HG03378 (cell line): ENCODE measurements at regions not wholly inside any gene's neighbourhood (a gene's known extent, or its start where the extent isn't known, plus 50 kb on each side); places are given as distances from the start of the nearest gene placed in this dataset.
"Not testable (repeated sequence)": the region's sequence is repeated elsewhere in the genome, so short reads cannot be mapped to it uniquely, and the experiment has no call there.

ENCODE experiments used
- ATAC-seq: cut with Tn5 transposase; IDR thresholded peaks from one replicate; pipeline ENCODE4 v1.9.1; 2021; ENCODE audit warnings: mild to moderate bottlenecking, moderate library complexity; ENCODE audit not compliant: unreplicated experiment

DNA sequence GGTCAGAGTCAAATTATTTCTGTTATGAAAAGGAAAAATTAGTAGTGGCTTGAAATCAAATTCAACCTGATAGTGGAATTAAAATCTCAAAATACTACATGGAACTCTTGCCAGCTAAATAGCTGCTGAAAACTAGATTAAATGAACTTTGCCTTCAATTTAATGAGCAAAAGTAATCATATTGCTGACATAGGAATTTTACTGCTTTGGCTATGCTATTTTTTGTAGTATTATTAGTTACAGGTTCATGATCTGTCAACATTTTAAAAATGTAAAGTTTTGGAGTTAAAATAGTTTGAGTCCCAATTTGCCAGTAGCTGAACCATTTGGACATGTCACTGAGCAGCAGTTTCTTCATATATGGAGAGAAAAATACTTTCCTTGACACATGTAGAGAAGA, 81.4 kb downstream of the RERGL start:
- ATAC-seq: no peak

DNA sequence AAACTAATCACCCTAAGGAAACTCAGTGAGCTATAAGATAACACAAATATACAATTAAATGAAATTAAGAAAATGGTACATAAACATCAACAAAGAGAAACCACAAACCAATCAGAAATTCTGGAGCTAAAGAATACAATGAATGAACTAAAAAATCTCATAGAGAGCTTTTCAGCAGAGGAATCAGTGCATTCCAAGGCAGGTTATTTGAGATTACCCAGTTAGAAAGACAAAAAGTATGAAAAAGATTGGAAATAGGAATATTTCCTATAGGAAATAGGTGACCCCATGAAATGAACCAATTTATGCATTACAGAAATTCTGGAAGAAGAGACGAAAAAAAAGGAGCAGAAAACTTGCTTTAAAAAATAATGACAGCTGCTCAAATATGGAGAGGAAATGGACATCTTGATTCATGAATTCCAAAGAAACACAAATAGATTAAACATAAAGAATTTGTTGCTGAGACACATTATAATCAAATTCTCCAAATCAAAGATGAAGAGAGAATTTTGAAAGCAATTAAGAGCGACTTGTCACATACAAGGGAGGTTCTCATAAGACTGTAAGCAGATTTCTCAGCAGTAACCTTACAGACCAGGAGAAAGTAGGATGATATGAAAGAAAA, 90.7 kb downstream of the RERGL start:
- ATAC-seq: no peak

DNA sequence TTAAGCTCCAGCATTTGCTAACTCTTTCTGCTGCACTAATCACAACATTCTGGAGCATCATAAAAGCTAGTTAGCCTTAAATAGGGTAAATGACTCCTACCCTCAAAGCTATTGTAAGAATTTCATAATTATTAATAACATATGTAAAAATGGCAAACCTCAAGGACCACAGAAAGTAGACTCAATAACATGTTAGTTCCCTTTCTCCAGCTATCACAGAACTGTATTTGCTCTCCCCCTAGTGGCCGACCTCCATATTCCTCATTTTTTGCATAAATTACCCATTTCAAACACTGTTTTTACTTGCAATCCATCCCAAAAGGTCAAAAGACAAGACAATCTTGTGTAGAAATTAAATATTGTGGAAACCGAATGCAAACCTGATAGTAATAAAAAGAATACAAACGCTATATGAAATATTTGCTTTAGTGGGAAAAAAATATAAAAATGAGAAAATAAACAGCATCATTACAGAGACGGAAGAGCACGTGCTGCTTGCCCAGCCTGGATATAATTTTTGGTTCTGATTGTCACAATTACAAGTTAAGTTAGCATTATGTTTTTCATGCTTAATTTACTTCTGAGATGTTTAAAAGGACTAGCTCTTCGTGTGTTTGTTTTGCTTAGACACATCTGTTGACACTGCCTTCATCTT, 97.9 kb downstream of the RERGL start:
- ATAC-seq: peak; percentile 92

DNA sequence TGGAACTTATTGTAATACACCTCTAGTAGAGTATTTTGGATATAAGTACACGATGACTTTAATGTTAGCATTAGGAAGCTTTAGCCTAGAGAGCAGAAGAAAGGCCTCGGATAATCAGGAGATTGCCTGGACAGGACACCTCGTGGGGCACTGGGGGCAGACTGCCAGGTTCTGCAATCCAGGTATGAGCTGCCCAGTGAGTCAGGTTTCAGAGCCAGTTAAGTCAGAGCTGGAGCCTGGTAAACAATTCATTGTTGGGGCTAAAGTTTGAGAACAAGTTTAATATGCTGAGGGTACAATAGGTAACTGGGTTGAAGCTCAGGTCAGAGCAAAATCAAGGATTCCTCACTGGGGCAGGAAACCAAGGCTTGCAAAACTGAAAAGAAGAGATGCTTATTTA, 107.4 kb downstream of the RERGL start:
- ATAC-seq: no peak

DNA sequence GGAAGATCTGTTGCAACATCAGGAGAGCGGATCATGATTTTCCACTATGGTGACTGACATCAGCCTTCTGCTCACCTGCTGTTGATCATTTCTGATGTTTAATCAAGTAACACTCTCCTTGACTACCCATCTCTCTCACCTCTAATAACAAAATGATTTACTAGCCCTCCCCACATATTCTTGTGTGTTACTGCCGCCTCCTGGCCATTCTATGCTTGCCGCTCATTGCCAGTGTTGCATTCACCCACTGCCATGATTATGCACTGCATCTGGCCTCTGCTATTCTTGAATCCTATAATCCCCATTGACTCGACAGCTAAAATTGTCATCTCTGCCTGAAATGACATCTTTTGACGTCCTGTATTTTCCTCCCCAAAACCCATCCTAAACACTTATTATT, 113.8 kb downstream of the RERGL start:
- ATAC-seq: no peak

DNA sequence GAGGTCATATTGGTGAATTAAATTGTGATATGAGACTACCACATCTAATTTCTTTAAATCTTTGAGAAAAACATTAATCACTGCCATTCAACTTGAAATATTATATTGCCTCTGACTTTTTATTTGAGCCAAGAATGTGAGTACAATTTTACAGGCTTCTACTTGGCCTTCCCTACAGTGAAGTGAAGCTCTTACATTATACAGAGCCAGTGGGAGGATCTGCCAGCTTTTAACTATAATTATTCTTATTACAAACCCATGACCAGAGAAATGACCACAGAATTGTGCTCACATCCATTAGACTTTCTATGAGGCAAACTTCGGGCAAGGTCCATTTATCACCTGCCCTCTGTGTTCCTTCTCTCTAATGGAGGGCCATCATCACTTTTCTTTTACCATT, 114.2 kb downstream of the RERGL start:
- ATAC-seq: no peak

DNA sequence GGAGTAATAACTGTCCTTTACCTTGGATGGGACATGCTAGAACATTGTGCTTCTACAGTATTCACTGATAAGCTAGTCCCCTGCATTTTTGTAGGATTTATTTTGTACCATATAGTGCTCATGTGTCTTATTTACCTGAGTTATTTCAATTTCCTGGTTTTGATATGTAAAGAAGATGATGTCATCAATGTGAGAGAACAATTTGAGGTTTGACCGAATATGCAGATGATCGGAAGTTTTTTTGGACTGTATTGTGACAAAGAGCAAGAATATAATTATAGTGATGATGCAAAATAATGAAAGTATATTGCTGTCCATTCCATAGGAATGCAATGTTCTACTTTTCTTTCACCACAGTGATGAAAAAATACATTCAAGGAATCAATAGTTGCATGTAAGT, 114.8 kb downstream of the RERGL start:
- ATAC-seq: no peak

DNA sequence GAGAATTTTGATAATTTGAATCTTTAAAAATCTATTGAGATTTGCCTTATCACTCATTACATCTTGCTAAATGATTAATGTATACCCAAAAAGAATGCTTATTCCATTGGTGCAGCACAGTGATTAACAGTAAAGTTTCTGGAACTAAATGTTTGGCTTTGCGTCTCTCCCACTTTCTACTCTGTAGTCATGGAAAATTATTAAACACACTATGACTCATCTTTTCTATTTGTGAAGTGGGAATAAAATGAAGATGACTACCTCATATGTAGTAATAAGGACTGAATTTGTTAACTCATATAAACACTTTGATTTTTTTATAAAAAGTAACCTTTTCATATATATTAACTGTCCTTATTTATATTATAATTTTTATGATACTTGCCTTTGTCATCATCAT, 118.1 kb downstream of the RERGL start:
- ATAC-seq: no peak

DNA sequence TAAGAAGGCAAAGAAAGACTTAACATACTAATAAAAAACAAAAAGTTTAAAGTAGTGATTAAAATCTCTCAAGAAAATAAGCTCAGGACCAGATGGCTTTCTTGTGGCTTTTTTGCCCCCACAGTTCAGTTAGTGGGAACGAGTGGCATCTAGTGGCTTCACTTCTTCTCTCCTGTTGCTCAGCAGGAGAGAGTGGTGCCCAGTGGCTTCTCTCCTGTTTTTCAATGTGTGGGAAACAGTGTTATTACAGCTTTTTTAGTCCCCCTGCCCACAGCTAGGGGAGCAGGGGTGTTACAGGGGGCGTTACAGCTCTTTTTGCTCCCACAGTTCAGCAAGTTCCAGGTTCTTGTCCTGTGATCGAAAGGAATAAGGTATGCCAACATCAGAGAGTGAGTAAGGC, 135.2 kb downstream of the RERGL start:
- ATAC-seq: no peak

DNA sequence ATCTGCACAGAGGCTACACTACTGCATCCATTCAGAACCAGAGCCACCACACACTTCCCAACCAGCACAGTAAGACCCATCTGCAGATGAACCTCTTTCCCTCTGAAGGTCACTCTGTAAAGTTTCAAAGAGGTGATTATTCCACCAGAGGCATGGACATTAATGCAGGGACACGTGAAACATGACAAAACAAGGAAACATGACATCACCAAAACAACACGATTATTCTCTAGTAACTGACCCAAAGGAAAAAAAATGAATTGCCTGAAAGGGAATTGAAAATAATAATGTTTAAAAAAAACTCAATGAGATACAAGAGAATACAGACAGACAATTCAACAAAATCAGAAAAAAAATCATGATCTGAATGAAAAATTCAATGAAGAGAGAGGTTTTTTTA, 139.1 kb downstream of the RERGL start:
- ATAC-seq: no peak

DNA sequence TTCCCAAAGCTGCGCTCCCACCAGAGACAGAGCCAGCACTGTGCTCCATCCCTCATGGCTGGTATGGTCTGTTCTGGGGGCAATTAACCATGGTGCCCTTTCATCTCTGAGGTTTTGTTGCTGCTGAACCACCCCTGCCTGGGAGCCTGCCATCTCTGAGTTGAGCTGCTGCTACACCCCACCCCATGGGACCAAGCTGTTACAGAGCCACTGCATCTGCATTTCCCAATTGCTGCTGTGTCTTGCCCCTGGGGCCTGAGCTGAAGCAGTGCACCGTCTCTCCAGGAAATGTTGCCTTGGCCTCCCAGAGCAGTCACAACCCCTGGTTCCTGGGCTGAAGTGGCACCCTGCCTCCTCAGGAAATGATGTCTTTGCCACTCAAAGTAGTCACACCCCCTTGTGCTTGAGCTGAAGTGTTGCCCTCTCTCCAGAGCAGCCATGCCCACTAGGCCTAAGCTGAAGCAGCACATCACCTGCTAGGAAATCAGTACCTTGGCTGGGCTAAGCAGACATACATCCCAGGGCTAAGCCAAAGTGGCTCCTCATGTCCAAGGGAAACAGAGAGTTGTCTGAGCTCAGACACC, 140.3 kb downstream of the RERGL start:
- ATAC-seq: no peak

DNA sequence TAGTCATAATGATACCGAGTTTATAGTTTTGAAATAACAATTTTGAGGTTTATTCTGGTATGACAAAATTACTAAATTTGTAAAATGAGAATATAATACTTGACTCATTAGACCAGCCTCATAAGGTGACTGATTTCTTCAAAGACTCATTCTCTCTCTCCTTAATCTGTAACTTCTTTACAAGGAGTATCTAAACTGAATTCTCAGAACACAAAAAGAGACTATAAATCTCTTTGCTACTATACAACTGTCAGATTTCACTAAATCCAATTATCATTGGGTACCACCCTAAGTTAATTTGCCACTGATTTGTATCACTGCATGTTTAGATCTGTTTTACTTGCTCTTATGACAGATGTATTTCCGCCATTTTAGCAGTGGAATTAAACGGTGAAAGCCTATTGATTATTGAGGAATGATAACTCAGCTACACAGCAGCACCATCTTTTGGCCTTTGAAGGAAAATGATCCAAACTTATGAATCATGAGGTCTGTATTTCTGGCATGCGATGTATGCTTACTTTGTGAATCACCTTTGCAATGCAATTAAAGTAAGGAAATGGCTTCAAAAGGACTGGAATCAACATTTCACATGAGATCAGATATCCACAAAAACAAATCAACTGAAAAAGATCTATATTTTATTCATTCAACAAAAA, 161.2 kb downstream of the RERGL start:
- no peak for ATAC-seq

DNA sequence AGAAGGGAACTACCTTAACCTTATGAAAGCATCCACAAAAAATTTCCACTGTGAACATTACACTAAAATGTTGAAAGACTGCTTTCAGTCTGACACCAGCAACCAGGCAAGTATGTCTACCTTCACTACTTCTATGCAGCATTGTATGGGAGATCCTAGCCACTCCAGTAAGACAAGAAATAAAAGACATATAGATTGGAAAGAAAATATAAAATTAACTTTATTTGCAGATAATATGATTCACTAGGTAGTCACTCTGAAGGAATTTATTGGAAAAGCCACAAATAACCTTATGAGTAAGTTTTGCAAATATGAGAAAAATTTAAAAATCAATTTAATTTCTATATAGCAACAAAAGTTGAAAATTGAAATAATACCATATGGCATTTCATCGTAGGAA, 172.0 kb downstream of the RERGL start:
- ATAC-seq: no peak

DNA sequence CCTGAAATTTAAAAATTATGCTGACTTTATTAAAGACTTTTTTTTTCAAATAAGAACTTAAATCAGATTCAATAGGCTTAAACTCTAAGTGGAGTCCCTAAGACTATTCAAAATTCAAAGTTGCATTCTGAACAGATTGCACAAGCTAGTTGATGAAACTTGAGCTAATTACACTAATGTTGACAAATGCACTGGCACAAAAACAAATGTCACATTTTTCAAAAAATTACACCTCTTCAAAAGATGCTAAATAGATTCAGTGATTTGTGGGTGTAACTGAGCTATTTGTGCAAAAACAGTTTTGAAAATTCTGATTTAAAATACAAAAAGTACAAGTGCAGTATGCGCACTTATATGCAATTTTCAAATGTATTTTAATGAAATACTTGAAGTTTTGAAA, 205.4 kb downstream of the RERGL start:
- ATAC-seq: no peak

DNA sequence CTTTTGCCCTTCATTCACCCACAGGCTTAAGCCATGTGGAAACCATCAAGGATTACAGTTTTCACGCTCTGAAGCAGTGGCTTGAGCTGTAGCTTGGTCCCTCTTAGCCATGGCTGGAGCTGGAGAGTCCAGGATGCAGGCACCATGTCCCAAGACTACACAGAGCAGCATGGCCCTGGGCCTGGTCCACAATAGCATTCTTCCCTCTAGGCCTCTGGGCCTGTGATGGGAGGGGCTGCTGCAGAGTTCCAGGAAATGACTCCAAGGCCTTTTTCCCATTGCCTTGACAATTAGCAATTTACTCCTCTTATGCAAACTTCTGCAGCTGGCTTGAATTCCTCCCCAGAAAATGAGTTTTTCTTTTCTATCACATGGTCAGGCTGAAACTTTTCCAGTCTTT, 211.3 kb downstream of the RERGL start:
- no peak for ATAC-seq

DNA sequence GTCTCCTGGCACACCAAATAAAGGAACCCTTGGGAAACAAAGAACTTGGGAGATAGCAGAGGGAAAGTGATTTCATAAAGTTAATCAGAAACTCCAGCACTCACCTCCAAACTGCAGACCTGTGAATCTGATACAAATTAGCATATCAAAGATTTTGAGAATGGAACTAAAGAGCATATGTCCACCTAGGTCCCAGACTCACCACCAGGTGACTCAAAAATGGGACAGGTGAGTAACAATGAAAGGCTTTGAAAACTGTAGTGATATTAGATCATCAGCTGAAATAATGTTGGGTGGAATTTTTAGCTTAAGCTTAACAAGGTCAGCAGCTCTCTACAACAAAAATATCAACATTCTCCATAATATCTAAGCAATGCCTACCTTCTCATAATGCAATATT, 214.8 kb downstream of the RERGL start:
- ATAC-seq: no peak

DNA sequence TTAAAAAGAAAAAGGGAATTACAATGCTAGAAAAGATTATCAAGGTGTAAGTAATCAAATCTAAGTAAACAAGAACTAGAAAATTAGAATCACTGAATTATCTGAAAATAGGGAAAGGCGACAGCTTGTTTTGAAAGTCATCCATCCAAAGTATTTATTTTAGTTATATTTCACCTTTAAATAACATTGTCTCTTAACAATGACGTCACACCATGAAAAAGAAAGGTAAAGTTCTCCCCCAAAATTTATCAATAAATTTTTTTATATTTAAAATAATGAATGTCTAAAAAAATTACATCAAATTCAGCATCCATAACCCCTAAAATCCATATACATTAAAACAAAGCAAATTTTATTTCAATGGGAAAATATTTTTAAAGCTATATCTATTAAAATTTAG, 223.2 kb downstream of the RERGL start:
- ATAC-seq: no peak

DNA sequence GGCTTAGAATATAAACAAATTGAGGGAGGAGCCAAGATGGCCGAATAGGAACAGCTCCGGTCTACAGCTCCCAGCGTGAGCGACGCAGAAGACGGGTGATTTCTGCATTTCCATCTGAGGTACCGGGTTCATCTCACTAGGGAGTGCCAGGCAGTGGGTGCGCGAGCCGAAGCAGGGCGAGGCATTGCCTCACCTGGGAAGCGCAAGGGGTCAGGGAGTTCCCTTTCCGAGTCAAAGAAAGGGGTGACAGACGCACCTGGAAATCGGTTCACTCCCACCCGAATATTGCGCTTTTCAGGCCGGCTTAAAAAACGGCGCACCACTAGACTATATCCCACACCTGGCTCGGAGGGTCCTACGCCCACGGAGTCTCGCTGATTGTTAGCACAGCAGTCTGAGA, 234.4 kb downstream of the RERGL start:
- ATAC-seq: not testable (repeated sequence)

DNA sequence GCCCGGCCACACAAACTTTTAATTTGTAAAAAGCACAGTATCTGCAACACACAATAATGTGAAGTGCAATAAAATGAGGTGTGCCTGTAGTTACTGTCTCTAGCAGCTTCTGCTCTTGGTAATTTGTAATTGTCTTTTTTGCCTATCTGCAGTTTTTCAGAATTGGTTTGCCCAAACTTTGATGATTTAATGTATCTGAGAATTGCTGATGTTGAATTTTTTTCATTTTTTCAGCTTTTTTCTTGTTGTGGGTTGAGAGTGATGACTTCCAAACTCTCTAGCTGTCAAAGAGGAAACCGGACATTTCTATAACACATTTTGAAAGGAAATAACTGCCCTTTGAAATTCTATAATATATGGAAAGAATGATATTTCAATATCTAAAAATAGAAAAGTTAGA, 236.9 kb downstream of the RERGL start:
- no peak for ATAC-seq

DNA sequence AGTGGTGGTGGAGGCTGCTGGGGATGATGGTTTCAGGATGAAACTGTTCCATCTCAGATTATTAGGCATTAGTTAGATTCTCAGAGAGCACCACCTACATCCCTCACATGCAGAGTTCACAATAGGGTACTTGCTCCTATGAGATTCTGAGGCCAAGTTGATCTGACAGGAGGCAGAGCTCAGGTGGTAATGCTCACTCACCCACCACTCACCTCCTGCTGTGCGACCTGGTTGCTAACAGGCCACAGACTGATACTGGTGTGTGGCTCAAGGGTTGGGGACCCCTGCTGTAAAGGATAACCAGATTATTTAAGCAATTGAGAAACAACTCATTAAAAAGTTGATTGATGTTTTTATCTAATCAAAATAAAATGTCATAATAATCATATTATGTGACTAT, 248.5 kb downstream of the RERGL start:
- no peak for ATAC-seq

DNA sequence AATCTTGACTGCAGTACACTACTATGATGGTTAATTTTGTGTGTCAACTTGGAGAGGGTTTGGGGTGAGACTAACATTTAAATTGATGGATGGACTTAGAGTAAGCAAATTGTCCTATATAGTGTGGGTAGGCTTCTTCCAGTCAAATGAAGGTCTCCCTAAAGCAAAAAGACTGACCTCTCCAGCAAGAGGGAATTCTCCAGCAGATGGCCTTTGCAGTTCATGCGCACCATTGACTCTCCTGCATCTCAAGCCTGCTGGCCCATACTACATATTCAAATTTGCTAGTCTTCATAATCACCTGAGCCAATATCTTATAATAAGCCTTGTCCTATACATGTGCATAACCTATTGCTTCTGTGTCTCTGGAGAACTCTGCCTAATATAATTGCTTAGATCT, 260.2 kb downstream of the RERGL start:
- ATAC-seq: no peak

DNA sequence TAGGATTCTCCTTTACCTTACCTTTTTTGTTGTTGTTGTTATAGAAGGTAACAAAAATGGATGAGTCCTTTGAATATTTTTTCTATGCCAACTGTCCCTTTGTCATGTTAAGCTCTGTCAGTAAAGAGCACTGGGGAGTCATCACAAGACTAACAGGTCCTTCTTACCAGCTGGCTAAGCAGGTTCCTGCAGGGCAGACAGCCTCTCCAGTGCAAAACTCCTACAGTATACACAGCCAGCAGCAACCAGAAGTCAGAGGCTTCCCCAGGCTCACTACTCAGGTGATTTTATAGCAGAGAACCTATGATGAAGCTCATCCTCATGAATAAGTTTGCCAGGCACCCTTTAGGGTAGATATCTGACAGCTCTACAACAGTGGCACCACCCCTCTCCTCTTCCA, 271.1 kb downstream of the RERGL start:
- no peak for ATAC-seq
